Stimulated activated naive CD8-positive, alpha-beta T cell treated with anti-CD3 and anti-CD28 coated beads, Interleukin-15, Interleukin-2, amounts not matched to agents 100 ng/mL and 50 ng/mL, for 24 hours (primary cell): ENCODE measurements at regions not wholly inside any gene's neighbourhood (a gene's known extent, or its start where the extent isn't known, plus 50 kb on each side); places are given as distances from the start of the nearest gene placed in this dataset.
"Not testable (repeated sequence)": the region's sequence is repeated elsewhere in the genome, so short reads cannot be mapped to it uniquely, and the experiment has no call there.

ENCODE experiments used
- H3K27ac Mint-ChIP-seq: one replicate; pipeline ENCODE4 v1.8.0; 2021; ENCODE audit warnings: mild to moderate bottlenecking, mixed read lengths
- H3K27me3 Mint-ChIP-seq: one replicate; pipeline ENCODE4 v1.8.0; 2021; ENCODE audit warnings: mixed read lengths
- H3K36me3 Mint-ChIP-seq: one replicate; pipeline ENCODE4 v1.8.0; 2021; ENCODE audit warnings: low read depth, mixed read lengths
- H3K4me1 Mint-ChIP-seq: one replicate; pipeline ENCODE4 v1.8.0; 2021; ENCODE audit warnings: low read depth, mixed read lengths
- H3K4me3 Mint-ChIP-seq: one replicate; pipeline ENCODE4 v1.8.0; 2021; ENCODE audit warnings: mild to moderate bottlenecking, mixed read lengths
- H3K9me3 Mint-ChIP-seq: one replicate; pipeline ENCODE4 v1.8.0; 2021; ENCODE audit warnings: mixed read lengths

DNA sequence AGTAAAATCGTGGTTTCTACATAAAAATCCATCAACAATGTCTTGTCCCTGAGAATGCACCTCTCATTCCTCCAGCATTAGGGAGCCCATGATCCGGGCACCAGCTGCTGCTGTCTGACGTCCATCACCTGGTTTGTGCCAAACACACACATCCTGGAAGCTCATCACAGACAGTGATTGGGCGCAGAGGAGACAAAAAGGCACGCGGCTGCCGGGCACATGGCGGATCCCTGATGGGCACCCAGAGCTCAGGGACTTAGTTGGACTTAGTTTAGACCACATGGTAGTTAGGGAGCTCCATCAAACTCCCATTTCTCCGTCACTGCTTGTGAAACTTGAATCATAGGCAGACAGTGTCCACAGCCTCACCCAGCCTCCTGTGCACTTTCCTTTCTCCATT, 1059.3 kb downstream of the TMEM121 start:
- H3K4me1 Mint-ChIP-seq: peaks cover 4% of the 10 kb centered on the region
- H3K27me3 Mint-ChIP-seq: peaks cover 11% of the 10 kb centered on the region
- H3K36me3 Mint-ChIP-seq: no peaks in the 10 kb centered on the region
- H3K4me3 Mint-ChIP-seq: no peak overlapping the region
- no peak overlapping the region for H3K27ac Mint-ChIP-seq
- H3K9me3 Mint-ChIP-seq: no peaks in the 10 kb centered on the region

DNA sequence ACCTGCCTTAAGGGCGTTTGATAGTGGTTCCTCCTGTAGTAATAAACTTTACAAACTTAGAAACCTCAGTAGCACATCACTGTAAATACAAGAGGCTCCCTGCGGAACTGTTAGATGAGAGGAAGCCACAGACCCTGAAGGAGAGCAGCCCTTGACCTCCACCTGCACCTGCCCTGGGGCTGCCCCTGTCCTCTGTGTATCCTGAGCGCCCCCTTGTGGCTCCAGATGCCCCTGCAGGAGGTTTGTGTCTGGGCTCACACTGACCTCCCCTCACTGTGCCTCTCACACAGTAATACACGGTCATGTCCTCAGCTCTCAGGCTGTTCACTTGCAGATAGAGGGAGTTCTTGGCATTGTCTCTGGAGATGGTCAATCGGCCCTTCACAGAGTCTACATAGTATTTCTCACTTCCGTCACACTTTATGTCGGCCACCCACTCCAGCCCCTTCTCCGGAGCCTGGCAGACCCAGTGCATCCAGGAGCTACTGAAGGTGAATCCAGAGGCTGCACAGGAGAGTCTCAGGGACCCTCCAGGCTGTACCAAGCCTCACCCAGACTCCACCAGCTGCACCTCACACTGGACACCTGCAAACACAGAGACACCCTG, 1059.8 kb downstream of the TMEM121 start:
- H3K9me3 Mint-ChIP-seq: no peaks in the 10 kb centered on the region
- no peak overlapping the region for H3K4me3 Mint-ChIP-seq
- H3K27me3 Mint-ChIP-seq: peaks cover 15% of the 10 kb centered on the region
- H3K36me3 Mint-ChIP-seq: no peaks in the 10 kb centered on the region
- H3K27ac Mint-ChIP-seq: no peak overlapping the region
- peaks cover 9% of the 10 kb centered on the region for H3K4me1 Mint-ChIP-seq

DNA sequence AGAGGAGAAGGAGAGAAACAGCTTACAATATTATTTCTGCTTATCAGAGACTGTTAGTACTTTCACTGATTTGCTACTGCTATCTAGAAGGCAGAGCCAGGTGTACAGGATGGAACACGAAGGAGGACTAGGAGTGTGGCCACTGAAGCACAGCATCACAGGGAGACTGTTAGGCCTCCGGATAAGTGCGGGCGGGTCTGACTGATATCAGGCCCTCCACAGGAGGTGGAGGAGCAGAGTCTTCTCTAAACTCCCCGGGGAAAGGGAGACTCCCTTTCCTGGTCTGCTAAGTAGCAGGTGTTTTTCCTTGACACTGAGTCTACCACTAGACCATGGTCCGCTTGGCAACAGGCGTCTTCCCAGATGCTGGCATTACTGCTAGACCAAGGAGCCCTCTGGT, 1065.2 kb downstream of the TMEM121 start:
- not testable (repeated sequence) for H3K27ac Mint-ChIP-seq, H3K36me3 Mint-ChIP-seq, H3K4me3 Mint-ChIP-seq, H3K9me3 Mint-ChIP-seq
- Mint-ChIP-seq H3K27me3 (peaks cover 24% of the 10 kb centered on the region), H3K4me1 (peaks cover 10% of the 10 kb centered on the region)

DNA sequence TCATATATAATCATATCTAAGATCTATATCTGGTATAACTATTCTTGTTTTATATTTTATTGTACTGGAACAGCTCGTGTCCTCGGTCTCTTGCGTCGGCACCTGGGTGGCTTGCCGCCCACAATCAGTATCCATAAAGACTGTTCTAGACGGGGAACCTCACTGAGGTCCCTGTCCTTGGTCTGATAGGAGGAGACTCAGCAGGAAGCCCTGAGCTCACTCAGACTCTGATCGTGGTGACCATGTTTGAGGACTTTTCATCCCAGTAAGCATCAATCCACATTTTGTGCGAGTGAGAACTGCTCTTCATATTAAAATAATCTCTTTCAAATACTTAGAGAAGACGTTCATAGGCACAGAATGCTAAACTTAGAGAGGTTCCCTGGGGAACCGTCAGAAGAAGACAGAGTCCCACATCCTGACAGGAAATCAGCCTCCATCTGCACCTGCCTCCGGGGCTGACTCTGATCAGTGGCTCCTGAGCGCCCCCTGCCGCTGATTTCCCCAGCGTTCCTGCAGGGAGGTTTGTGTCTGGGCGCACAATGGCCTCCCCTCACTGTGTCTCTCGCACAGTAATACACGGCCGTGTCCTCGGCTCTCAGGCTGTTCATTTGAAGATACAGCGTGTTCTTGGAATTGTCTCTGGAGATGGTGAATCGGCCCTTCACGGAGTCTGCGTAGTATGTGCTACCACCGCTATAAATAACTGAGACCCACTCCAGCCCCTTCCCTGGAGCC, 1065.9 kb downstream of the TMEM121 start:
- not testable (repeated sequence) for H3K36me3 Mint-ChIP-seq, H3K27ac Mint-ChIP-seq, H3K4me1 Mint-ChIP-seq, H3K9me3 Mint-ChIP-seq
- H3K4me3 Mint-ChIP-seq: peak overlapping the region; percentile 45
- peaks cover 24% of the 10 kb centered on the region for H3K27me3 Mint-ChIP-seq

DNA sequence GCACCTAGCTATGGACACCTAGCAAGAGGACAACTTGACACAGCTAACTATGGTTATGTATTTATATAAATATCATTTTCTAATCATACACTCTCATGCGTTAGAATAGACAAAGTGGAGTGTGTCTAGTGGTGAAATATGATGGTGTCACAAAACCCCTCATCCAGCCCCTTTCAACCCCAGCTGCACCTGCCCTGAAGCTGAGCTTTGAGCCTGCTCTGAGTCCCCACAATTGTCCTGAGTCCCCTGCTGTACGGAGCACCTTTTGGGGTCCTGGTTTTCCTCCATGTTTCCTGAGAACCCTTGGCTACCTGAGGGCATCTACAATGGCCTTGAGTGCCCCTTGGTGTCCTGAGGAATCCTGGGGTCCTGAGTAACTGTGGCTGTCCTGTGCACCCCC, 1072.8 kb downstream of the TMEM121 start:
- Mint-ChIP-seq H3K27ac (no peak overlapping the region), H3K27me3 (peaks cover 44% of the 10 kb centered on the region), H3K36me3 (no peaks in the 10 kb centered on the region), H3K9me3 (no peaks in the 10 kb centered on the region), H3K4me3 (no peak overlapping the region), H3K4me1 (no peaks in the 10 kb centered on the region)

DNA sequence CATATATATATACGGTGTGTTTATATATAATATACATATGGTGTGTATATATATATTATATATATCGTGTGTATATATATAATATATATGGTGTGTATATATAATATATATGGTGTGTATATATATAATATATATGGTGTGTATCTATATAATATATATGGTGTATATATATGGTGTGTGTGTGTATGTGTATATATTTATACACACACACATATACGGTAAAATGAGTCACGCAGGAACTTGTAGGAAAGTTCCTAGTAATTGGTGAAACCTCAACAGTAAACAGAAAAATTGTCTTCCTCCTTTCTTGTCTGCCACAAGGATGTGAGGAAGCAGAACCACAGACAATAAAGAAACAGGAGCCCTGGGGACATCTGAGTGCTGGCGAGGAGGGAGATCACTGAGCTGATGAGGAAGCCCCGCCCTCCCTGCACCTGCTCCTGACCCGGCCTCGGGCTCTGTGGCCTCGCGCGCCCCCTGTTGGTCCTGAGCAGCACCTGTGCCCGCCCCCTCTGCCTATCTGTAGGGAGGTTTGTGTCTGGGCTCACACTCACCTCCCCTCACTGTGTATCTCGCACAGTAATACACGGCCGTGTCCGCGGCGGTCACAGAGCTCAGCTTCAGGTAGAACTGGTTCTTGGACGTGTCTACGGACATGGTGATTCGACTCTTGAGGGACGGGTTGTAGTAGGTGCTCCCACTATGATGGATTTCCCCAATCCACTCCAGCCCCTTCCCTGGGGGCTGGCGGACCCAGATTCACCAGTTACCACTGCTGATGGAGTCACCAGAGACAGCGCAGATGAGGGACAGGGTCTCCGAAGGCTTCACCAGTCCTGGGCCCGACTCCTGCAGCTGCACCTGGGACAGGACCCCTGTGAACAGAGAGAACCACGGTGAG, 1079.4 kb downstream of the TMEM121 start:
- Mint-ChIP-seq H3K4me1 (no peaks in the 10 kb centered on the region), H3K9me3 (no peaks in the 10 kb centered on the region), H3K27ac (no peak overlapping the region), H3K36me3 (no peaks in the 10 kb centered on the region), H3K27me3 (peaks cover 46% of the 10 kb centered on the region), H3K4me3 (no peak overlapping the region)

DNA sequence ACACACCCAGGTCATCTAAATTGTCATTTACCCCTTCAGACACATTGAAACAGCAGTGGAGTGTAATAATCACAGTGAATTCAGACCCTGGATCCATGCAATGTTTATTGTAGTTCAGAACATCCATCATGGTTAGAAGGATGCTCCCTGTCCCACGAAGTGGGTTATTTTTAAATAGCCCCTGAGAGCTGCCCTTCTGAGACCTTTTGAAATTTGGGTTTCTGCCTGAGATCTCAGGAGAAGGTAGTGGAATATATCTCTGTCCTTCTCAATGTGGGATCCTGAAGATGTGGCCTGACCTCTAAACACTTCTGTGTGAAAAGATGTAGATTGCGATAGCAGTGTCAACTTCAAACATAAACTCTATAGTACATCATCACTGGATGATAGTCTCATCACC, 1080.6 kb downstream of the TMEM121 start:
- no peaks in the 10 kb centered on the region for H3K36me3 Mint-ChIP-seq
- H3K4me1 Mint-ChIP-seq: no peaks in the 10 kb centered on the region
- H3K27ac Mint-ChIP-seq: no peak overlapping the region
- H3K9me3 Mint-ChIP-seq: no peaks in the 10 kb centered on the region
- H3K27me3 Mint-ChIP-seq: peaks cover 51% of the 10 kb centered on the region
- H3K4me3 Mint-ChIP-seq: no peak overlapping the region

DNA sequence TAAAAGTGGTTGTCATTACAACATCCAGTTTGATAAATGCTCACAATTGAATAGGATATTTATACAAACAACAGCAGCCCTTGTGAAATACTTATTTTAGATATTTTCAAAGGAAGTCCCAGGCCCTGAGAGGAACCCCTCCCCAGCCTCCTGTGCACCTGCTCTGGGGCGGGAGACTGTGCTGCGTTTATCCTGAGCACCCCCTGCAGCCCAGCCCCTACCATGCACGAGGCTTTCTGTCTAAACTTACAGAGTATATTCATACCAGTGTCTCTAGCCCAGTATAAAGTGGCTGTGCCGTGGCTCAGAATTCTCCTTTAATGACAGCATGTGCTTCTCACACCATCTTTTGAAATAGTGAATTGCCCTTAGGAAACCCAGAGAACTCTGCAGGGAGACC, 1084.3 kb downstream of the TMEM121 start:
- no peaks in the 10 kb centered on the region for H3K9me3 Mint-ChIP-seq
- no peak overlapping the region for H3K27ac Mint-ChIP-seq
- peaks cover 26% of the 10 kb centered on the region for H3K27me3 Mint-ChIP-seq
- H3K4me1 Mint-ChIP-seq: no peaks in the 10 kb centered on the region
- no peak overlapping the region for H3K4me3 Mint-ChIP-seq
- no peaks in the 10 kb centered on the region for H3K36me3 Mint-ChIP-seq

DNA sequence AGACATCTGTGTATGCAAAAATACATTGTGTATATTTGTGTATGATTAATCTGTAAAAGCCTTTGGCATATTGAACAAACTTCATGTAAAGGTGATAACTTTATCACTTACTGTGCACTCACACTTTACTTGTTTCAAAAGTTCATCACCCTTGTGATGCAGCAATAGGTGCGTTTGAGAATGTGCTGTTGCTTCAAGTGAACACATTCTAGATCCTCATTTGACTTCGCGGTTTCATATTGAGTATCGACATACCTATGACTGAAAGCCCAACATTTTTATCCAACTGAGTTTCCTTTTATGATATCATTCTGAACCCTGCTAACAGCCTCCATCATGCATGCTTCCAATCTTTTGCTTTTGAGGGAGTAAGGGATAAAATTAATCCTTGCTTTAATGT, 1086.9 kb downstream of the TMEM121 start:
- Mint-ChIP-seq H3K9me3 (no peaks in the 10 kb centered on the region), H3K27ac (no peak overlapping the region), H3K4me3 (no peak overlapping the region), H3K27me3 (peaks cover 19% of the 10 kb centered on the region), H3K36me3 (no peaks in the 10 kb centered on the region), H3K4me1 (no peaks in the 10 kb centered on the region)

DNA sequence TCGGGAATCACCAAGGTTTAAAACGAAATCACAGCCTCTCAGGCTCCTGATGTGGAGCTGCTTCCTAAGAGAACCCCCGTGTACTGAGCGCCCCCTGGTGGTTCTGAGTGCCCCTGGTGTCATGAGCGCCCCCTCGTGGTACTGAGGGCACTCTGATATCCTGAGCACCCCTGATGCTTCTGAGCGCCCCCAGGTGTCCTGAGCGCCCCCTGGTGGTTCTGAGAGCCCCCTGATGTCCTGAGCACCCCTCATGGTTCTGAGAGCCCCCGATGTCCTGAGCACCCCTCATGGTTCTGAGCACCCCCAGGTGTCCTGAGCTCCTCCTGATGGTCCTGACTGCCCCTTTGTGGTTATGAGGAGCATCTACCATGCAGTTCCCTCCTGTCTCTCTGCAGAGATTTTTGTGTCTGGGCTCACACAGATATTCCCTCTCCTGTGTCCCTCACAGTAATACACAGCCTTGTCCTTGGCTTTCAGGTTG, 1092.1 kb downstream of the TMEM121 start:
- Mint-ChIP-seq H3K27me3 (peaks cover 34% of the 10 kb centered on the region), H3K4me1 (peaks cover 11% of the 10 kb centered on the region)
- not testable (repeated sequence) for H3K27ac Mint-ChIP-seq, H3K36me3 Mint-ChIP-seq, H3K9me3 Mint-ChIP-seq, H3K4me3 Mint-ChIP-seq

DNA sequence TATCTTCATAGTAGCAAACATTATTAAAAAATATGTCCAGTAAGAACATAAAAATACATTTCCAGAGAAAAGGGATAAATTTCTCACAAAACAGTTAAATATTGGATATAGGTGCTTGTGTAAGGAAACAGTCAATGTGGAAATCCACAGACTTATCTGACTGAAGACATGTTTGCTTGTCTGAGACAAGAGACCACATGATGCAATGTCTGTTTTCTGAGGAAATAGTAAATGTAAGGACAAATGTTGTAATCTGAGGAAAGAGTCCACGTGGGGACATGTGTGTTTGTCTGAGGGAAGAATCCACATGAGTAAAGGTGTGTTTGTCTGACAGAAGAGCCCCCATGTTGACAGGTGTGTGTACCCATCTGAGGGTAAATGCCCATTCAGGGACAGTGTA, 1093.2 kb downstream of the TMEM121 start:
- no peak overlapping the region for H3K27ac Mint-ChIP-seq
- H3K36me3 Mint-ChIP-seq: no peaks in the 10 kb centered on the region
- H3K9me3 Mint-ChIP-seq: no peaks in the 10 kb centered on the region
- H3K27me3 Mint-ChIP-seq: peaks cover 36% of the 10 kb centered on the region
- peaks cover 11% of the 10 kb centered on the region for H3K4me1 Mint-ChIP-seq
- no peak overlapping the region for H3K4me3 Mint-ChIP-seq

DNA sequence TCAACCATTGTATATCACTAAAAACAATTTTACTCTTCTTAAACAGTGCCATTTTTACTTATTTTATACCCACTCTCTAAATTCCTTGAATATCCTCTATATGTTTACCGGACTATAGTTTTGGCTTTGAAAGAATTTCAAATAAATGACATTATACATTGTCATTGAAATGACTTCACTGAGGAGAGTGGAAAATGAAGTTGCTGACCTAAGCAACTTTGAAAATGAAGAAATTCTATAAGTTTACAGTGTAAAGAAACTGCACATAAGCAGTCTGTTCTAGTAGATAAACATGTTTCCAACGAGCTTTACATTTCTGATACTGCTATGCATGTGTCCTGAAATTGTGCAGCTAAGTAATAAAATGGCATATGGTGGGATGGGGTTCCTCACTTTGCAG, 1094.0 kb downstream of the TMEM121 start:
- Mint-ChIP-seq H3K4me3 (no peak overlapping the region), H3K27me3 (peaks cover 32% of the 10 kb centered on the region), H3K36me3 (no peaks in the 10 kb centered on the region)

DNA sequence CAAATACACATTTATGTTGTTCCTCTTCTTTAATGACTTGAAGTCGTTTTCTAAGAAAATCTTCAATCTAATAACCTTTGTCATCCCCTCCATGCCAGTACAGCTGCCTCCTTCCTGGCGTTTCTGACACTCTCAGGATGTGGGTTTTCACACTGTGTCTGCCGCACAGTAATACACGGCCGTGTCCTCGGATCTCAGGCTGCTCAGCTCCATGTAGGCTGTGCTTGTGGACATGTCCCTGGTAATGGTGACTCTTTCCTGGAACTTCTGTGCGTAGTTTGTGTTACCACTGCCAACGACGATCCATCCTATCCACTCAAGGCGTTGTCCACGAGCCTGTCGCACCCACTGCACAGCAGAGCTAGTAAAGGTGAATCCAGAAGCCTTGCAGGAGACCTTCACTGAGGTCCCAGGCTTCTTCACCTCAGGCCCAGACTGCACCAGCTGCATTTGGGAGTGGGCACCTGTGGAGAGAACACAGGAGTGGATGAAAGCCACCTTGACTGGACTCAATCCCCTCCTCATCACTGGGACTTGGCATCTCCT, 1095.9 kb downstream of the TMEM121 start:
- H3K9me3 Mint-ChIP-seq: no peaks in the 10 kb centered on the region
- H3K27ac Mint-ChIP-seq: no peak overlapping the region
- peaks cover 37% of the 10 kb centered on the region for H3K27me3 Mint-ChIP-seq
- no peaks in the 10 kb centered on the region for H3K36me3 Mint-ChIP-seq
- peaks cover 11% of the 10 kb centered on the region for H3K4me1 Mint-ChIP-seq
- no peak overlapping the region for H3K4me3 Mint-ChIP-seq

More for the DNA sequence above, 1094.0 kb downstream of the TMEM121 start:
- peaks cover 11% of the 10 kb centered on the region for H3K4me1 Mint-ChIP-seq
- H3K9me3 Mint-ChIP-seq: no peaks in the 10 kb centered on the region
- no peak overlapping the region for H3K27ac Mint-ChIP-seq

DNA sequence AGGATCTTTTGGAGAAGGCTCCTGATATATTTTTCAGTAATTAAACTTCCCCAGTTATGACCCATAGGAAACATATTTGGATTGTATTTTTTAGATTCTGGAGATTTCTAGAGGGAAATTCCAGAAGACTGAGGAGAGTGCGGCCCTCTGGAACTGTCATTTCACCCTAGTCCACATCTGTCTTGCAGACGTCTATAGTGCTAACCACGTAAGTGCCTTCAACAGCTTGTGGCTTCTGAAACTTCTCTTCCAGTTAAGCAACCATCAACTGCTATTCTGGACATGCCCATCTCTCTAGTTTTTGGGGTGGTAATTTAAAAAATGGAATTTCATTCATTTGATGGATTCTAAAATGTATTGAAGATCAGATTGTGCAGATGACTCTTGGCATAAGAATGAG, 1098.8 kb downstream of the TMEM121 start:
- H3K4me3 Mint-ChIP-seq: no peak overlapping the region
- H3K9me3 Mint-ChIP-seq: no peaks in the 10 kb centered on the region
- H3K4me1 Mint-ChIP-seq: peaks cover 11% of the 10 kb centered on the region
- H3K36me3 Mint-ChIP-seq: no peaks in the 10 kb centered on the region
- peaks cover 33% of the 10 kb centered on the region for H3K27me3 Mint-ChIP-seq
- H3K27ac Mint-ChIP-seq: no peak overlapping the region

DNA sequence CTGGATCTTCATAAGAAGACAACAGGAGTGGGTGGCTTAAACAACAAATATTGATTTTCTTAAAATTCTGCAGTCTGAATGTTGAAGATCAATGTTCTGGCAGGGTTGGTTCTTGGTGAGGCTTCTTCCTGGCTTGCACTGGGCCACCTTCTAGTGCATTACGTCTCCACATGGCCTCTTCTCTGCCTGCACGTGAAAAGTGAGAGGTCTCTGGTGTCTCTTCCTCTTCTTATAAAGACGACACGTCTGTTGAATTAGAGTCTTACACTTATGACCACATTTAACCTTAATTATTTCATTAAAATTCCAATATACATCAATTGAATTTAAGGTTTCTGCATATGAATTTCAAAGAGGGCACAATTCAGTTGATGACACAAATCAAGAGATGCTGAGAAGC, 1100.1 kb downstream of the TMEM121 start:
- not testable (repeated sequence) for H3K36me3 Mint-ChIP-seq, H3K27ac Mint-ChIP-seq, H3K4me3 Mint-ChIP-seq, H3K9me3 Mint-ChIP-seq
- Mint-ChIP-seq H3K4me1 (peaks cover 11% of the 10 kb centered on the region), H3K27me3 (peaks cover 24% of the 10 kb centered on the region)
